ENCODE measurements at regions not wholly inside any gene's neighbourhood (a gene's known extent, or its start where the extent isn't known, plus 50 kb on each side); places are given as distances from the start of the nearest gene placed in this dataset.
"Not testable (repeated sequence)": the region's sequence is repeated elsewhere in the genome, so short reads cannot be mapped to it uniquely, and the experiment has no call there.

DNA sequence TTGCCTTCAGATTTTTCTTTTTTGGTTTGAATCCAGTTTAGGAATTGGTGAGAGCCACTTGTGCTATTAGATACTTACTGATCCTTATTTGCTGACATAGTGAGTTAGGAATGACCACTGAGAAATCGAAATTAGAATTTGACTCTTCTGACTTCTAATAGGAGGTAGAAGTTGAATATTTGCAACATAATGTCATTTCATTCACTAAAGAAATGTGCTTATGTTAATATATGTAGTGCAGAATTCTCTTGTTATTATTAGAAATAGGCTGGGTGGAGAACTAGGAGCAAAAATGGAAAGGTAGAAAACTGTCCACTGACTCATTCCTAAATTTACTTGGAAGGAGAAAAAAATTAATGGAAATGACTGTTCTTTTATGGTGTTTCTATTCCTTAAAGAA lies 538.2 kb upstream of the SGO1 start (continued):
- TF ChIP-seq JUND (IDR thresholded peaks at IDR 0.05; ENCODE audit: low read length) = no peak
- TF ChIP-seq, protein P1, sequence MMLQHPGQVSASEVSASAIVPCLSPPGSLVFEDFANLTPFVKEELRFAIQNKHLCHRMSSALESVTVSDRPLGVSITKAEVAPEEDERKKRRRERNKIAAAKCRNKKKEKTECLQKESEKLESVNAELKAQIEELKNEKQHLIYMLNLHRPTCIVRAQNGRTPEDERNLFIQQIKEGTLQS (IDR thresholded peaks at IDR 0.05; ENCODE audit: insufficient read depth, low read depth, low read length) = no peak
- TF ChIP-seq USF2 (IDR thresholded peaks at IDR 0.05; ENCODE audit: low read length) = no peak
- no peak for TF ChIP-seq KDM1A (IDR thresholded peaks at IDR 0.05; ENCODE audit: borderline replicate concordance, low read length)

DNA sequence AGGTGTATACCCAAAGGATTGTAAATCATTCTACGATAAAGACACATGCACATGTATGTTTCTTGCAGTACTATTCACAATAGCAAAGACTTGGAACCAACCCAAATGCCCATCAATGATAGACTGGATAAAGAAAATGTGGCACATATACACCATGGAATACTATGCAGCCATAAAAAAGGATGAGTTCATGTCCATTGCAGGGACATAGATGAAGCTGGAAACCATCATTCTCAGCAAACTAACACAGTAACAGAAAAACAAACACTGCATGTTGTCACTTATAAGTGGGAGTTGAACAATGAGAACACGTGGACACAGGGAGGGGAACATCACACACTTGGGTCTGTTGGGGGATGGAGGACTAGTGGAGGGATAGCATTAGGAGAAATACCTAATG lies 530.4 kb upstream of the SGO1 start:
- H3K4ac ChIP-seq (replicated peaks; ENCODE audit: insufficient read length, low read depth, low read length); FAIRE-seq; CTCF ChIA-PET (ENCODE audit: partially characterized antibody); H3K18ac ChIP-seq (ENCODE audit: extremely low read depth, low read length); H2BK120ac ChIP-seq (replicated peaks; ENCODE audit: low read depth, low read length); H3K4me1 ChIP-seq (replicated peaks in 1 of 4; ENCODE audit: control insufficient read depth in 3 of 4, insufficient read depth in 4 of 4, low read length in 3 of 4); H3K79me2 ChIP-seq (ENCODE audit: control insufficient read depth in 1 of 2, insufficient read depth in 2 of 2, low read length in 2 of 2); H4K91ac ChIP-seq (replicated peaks; ENCODE audit: insufficient read length, low read length); H2BK12ac ChIP-seq (ENCODE audit: low read depth, low read length); H3K27ac ChIP-seq (ENCODE audit: low read depth, low read length); H3K4me2 ChIP-seq (ENCODE audit: insufficient read depth in 1 of 2, low read depth in 2 of 2, low read length in 2 of 2); H3K56ac ChIP-seq (replicated peaks; ENCODE audit: insufficient read length, low read depth, low read length); H2AK5ac ChIP-seq (ENCODE audit: low read depth, low read length); H3K23ac ChIP-seq (ENCODE audit: insufficient read length); H3K23me2 ChIP-seq (ENCODE audit: low read depth, low read length); H2BK5ac ChIP-seq (ENCODE audit: low read depth, low read length); POLR2A ChIA-PET (ENCODE audit: partially characterized antibody); H3K14ac ChIP-seq (ENCODE audit: insufficient read length); H3K9me3 ChIP-seq (ENCODE audit: insufficient read depth in 2 of 2, low read depth in 1 of 2, low read length in 1 of 2); H3K36me3 ChIP-seq (ENCODE audit: control insufficient read depth in 2 of 4, insufficient read depth in 4 of 4, low read length in 3 of 4); H2BK15ac ChIP-seq (ENCODE audit: low read length); H4K8ac ChIP-seq (ENCODE audit: extremely low read depth, insufficient read depth, low read length); DNase-seq (ENCODE audit: low read depth in 1 of 2, low spot score in 2 of 2); H3K4me3 ChIP-seq (ENCODE audit: extremely low read depth in 1 of 4, insufficient read depth in 2 of 4, low read depth in 3 of 4, low read length in 4 of 4); H3K9ac ChIP-seq (replicated peaks in 1 of 4; ENCODE audit: extremely low read depth in 1 of 4, low read depth in 3 of 4, low read length in 3 of 4); H2AFZ ChIP-seq (ENCODE audit: low read length); H4K20me1 ChIP-seq (replicated peaks in 1 of 2; ENCODE audit: control insufficient read depth in 1 of 2, insufficient read depth in 2 of 2, low read length in 2 of 2); H2BK20ac ChIP-seq (ENCODE audit: low read length); H3K27me3 ChIP-seq (replicated peaks in 1 of 4; ENCODE audit: control insufficient read depth in 3 of 4, extremely low read depth in 1 of 4, insufficient read depth in 3 of 4, low read length in 3 of 4); H3K79me1 ChIP-seq (ENCODE audit: low read depth, low read length); H4K5ac ChIP-seq (ENCODE audit: insufficient read length, low read depth, low read length): not testable (repeated sequence)
- 93% methylated on average over 2 of the region's 2 CpGs; no CpG with 5 or more reads in 1 of the 2 experiments for WGBS, 2 experiments (ENCODE audit: extremely low coverage in 1 of 2, insufficient coverage in 1 of 2, insufficient read length in 1 of 2, insufficient replicate concordance in 2 of 2, low coverage in 1 of 2, low lambda C conversion rate in 2 of 2, missing lambda C conversion rate in 1 of 2)
